HepG2 (cell line): ENCODE measurements at regions not wholly inside any gene's neighbourhood (a gene's known extent, or its start where the extent isn't known, plus 50 kb on each side); places are given as distances from the start of the nearest gene placed in this dataset.
A peak's percentile ranks its signal among the peaks of the same experiment; 100 is the strongest.

Source experiments
- CBFB ChIP-seq: sonication (generic); formaldehyde crosslinking; IDR thresholded peaks from 2 replicates; pipeline ENCODE4 v1.4.0; 2020; ENCODE audit warnings: missing genetic modification reagents
- CC2D1A ChIP-seq: sonication (generic); formaldehyde crosslinking; IDR thresholded peaks from 2 replicates; pipeline ENCODE4 v1.8.1; 2023; ENCODE audit warnings: mild to moderate bottlenecking, missing genetic modification reagents
- CREM ChIP-seq, 2 experiments: sonication (generic) in 1 of 2; formaldehyde crosslinking in 1 of 2; IDR thresholded peaks; 2 replicates each; pipeline versions ENCODE4 v1.4.0 to v1.6.1; 2016 to 2020; ENCODE audit warnings: antibody characterized with exemption in 1 of 2, mild to moderate bottlenecking in 1 of 2, missing genetic modification reagents in 1 of 2
- HDAC2 ChIP-seq: sonication (generic); formaldehyde crosslinking; IDR thresholded peaks from 2 replicates; pipeline ENCODE4 v1.4.0; 2020; ENCODE audit warnings: missing genetic modification reagents
- HOXA7 ChIP-seq: sonication (generic); formaldehyde crosslinking; IDR thresholded peaks from 2 replicates; pipeline ENCODE4 v1.8.1; 2022; ENCODE audit warnings: mild to moderate bottlenecking, missing genetic modification reagents, moderate library complexity
- NONO ChIP-seq, 2 experiments: fragments of 450-650 bp in 1 of 2; sonication (generic) in 1 of 2; formaldehyde crosslinking in 1 of 2; IDR thresholded peaks in 1 of 2; conservative IDR thresholded peaks in 1 of 2; 2 replicates each; pipeline versions ENCODE4 v1.6.1 to v1.8.0; 2017 to 2022; ENCODE audit warnings: mild to moderate bottlenecking in 1 of 2, missing genetic modification reagents in 1 of 2, moderate library complexity in 1 of 2
- PITX1 ChIP-seq: sonication (generic); formaldehyde crosslinking; IDR thresholded peaks from 2 replicates; pipeline ENCODE4 v1.5.1; 2020; ENCODE audit warnings: mild to moderate bottlenecking, missing genetic modification reagents
- PLRG1 ChIP-seq: fragments of 450-650 bp; conservative IDR thresholded peaks from 2 replicates; pipeline ENCODE4 v1.6.1; 2016
- SCMH1 ChIP-seq: sonication (generic); formaldehyde crosslinking; IDR thresholded peaks from 2 replicates; pipeline ENCODE4 v1.9.0; 2021; ENCODE audit warnings: missing genetic modification reagents, mild to moderate bottlenecking, borderline replicate concordance
- TAF15 ChIP-seq: fragments of 200-400 bp; formaldehyde crosslinking; IDR thresholded peaks from one replicate; pipeline ENCODE4 v1.6.1; 2018; ENCODE audit warnings: mild to moderate bottlenecking, low read depth, low read length; ENCODE audit not compliant: poor library complexity, severe bottlenecking
- ZNF274 ChIP-seq: sonication (generic); formaldehyde crosslinking; IDR thresholded peaks from 2 replicates; pipeline ENCODE4 v1.5.1; 2020; ENCODE audit warnings: mild to moderate bottlenecking, missing genetic modification reagents
- ZNF331 ChIP-seq: sonication (generic); formaldehyde crosslinking; IDR thresholded peaks from 2 replicates; pipeline ENCODE4 v1.4.0; 2020; ENCODE audit warnings: missing genetic modification reagents
- ZNF350 ChIP-seq: sonication (generic); formaldehyde crosslinking; IDR thresholded peaks from 2 replicates; pipeline ENCODE4 v1.4.0; 2020; ENCODE audit warnings: mild to moderate bottlenecking, low read depth, missing genetic modification reagents, borderline replicate concordance
- ZNF382 ChIP-seq: sonication (generic); formaldehyde crosslinking; IDR thresholded peaks from 2 replicates; pipeline ENCODE4 v1.5.0; 2020; ENCODE audit warnings: missing genetic modification reagents, mild to moderate bottlenecking, borderline replicate concordance
- ZNF780A ChIP-seq: sonication (generic); formaldehyde crosslinking; IDR thresholded peaks from 2 replicates; pipeline ENCODE4 v1.8.0; 2022; ENCODE audit warnings: mild to moderate bottlenecking, missing genetic modification reagents, moderate library complexity
- TF ChIP-seq, protein P1 (sequence below): sonication (generic); formaldehyde crosslinking; IDR thresholded peaks from 2 replicates; pipeline ENCODE4 v1.4.0; 2020; ENCODE audit warnings: missing genetic modification reagents
- TF ChIP-seq, protein P2 (sequence below): sonication (generic); formaldehyde crosslinking; IDR thresholded peaks from 2 replicates; pipeline ENCODE4 v1.8.0; 2022; ENCODE audit warnings: mild to moderate bottlenecking, missing genetic modification reagents, moderate library complexity
- TF ChIP-seq, protein P3 (sequence below), 2 experiments: sonication (generic) in 1 of 2; formaldehyde crosslinking in 1 of 2; IDR thresholded peaks; 2 replicates each; pipeline versions ENCODE4 v1.4.0 to v1.6.1; 2018 to 2020; ENCODE audit warnings: missing genetic modification reagents in 2 of 2, borderline replicate concordance in 1 of 2, low read depth in 1 of 2, mild to moderate bottlenecking in 1 of 2, missing biosample characterization in 1 of 2
- TF ChIP-seq, protein P4 (sequence below): sonication (generic); formaldehyde crosslinking; IDR thresholded peaks from 2 replicates; pipeline ENCODE4 v1.4.0; 2020; ENCODE audit warnings: low read depth, missing genetic modification reagents
- TF ChIP-seq, protein P5 (sequence below): sonication (generic); formaldehyde crosslinking; IDR thresholded peaks from 2 replicates; pipeline ENCODE4 v1.8.0; 2022; ENCODE audit warnings: low read depth, missing genetic modification reagents

DNA sequence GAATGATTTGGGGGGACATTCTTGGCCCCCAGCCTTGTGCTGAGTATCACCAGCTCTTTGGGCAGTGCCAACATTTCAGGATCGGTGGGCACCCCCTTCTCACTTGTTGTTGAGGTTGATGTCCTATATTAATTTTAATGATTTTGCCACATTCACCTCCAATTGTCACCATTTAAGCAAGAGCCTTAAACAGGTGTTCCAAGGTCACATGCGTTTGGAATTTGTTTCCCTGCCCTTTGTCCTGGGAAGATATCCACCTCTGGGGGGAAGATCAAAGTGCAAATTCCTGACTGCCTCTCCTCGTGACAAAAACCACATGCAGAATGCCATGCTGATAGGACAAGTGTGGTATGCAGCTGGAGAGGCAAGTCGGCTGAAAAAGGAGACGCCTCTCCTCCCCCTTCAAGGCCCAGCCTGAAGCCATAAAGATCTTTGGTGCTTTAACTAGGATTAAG lies 72.5 kb upstream of the ID2 start (continued):
- TF ChIP-seq HDAC2 (peak; percentile 98), ZNF274 (CRISPR knock-in tag) (no peak), CREM (IDR thresholded peaks at IDR 0.05) (peak; percentile 85), CREM (CRISPR knock-in tag; IDR thresholded peaks at IDR 0.05) (no peak), TAF15 (no peak), PITX1 (CRISPR knock-in tag) (peak; percentile 96), PLRG1 (no peak), SCMH1 (CRISPR knock-in tag) (no peak), CBFB (peak; percentile 98), ZNF382 (no peak), NONO (IDR thresholded peaks at IDR 0.05) (no peak), NONO (CRISPR knock-in tag; conservative IDR thresholded peaks at IDR 0.05) (peak; percentile 80; the same call in 1 of the 2 replicates), CC2D1A (CRISPR knock-in tag) (no peak), HOXA7 (CRISPR knock-in tag) (no peak), ZNF780A (no peak), ZNF331 (CRISPR knock-in tag) (peak; percentile 97), ZNF350 (CRISPR knock-in tag) (peak; percentile 70)
- TF ChIP-seq, protein P1, sequence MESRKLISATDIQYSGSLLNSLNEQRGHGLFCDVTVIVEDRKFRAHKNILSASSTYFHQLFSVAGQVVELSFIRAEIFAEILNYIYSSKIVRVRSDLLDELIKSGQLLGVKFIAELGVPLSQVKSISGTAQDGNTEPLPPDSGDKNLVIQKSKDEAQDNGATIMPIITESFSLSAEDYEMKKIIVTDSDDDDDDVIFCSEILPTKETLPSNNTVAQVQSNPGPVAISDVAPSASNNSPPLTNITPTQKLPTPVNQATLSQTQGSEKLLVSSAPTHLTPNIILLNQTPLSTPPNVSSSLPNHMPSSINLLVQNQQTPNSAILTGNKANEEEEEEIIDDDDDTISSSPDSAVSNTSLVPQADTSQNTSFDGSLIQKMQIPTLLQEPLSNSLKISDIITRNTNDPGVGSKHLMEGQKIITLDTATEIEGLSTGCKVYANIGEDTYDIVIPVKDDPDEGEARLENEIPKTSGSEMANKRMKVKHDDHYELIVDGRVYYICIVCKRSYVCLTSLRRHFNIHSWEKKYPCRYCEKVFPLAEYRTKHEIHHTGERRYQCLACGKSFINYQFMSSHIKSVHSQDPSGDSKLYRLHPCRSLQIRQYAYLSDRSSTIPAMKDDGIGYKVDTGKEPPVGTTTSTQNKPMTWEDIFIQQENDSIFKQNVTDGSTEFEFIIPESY (CRISPR knock-in tag): peak; percentile 75; the same call in 1 of the 2 replicates
- TF ChIP-seq, protein P2, sequence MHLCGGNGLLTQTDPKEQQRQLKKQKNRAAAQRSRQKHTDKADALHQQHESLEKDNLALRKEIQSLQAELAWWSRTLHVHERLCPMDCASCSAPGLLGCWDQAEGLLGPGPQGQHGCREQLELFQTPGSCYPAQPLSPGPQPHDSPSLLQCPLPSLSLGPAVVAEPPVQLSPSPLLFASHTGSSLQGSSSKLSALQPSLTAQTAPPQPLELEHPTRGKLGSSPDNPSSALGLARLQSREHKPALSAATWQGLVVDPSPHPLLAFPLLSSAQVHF (CRISPR knock-in tag): no peak
- TF ChIP-seq, protein P3, sequence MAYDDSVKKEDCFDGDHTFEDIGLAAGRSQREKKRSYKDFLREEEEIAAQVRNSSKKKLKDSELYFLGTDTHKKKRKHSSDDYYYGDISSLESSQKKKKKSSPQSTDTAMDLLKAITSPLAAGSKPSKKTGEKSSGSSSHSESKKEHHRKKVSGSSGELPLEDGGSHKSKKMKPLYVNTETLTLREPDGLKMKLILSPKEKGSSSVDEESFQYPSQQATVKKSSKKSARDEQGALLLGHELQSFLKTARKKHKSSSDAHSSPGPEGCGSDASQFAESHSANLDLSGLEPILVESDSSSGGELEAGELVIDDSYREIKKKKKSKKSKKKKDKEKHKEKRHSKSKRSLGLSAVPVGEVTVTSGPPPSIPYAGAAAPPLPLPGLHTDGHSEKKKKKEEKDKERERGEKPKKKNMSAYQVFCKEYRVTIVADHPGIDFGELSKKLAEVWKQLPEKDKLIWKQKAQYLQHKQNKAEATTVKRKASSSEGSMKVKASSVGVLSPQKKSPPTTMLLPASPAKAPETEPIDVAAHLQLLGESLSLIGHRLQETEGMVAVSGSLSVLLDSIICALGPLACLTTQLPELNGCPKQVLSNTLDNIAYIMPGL (CRISPR knock-in tag; IDR thresholded peaks at IDR 0.05; ENCODE audit: borderline replicate concordance in 1 of 2, low read depth in 1 of 2): peak in 1 of 2 experiments; percentile 68; a peak in 1 of 4 replicates
- TF ChIP-seq, protein P4, sequence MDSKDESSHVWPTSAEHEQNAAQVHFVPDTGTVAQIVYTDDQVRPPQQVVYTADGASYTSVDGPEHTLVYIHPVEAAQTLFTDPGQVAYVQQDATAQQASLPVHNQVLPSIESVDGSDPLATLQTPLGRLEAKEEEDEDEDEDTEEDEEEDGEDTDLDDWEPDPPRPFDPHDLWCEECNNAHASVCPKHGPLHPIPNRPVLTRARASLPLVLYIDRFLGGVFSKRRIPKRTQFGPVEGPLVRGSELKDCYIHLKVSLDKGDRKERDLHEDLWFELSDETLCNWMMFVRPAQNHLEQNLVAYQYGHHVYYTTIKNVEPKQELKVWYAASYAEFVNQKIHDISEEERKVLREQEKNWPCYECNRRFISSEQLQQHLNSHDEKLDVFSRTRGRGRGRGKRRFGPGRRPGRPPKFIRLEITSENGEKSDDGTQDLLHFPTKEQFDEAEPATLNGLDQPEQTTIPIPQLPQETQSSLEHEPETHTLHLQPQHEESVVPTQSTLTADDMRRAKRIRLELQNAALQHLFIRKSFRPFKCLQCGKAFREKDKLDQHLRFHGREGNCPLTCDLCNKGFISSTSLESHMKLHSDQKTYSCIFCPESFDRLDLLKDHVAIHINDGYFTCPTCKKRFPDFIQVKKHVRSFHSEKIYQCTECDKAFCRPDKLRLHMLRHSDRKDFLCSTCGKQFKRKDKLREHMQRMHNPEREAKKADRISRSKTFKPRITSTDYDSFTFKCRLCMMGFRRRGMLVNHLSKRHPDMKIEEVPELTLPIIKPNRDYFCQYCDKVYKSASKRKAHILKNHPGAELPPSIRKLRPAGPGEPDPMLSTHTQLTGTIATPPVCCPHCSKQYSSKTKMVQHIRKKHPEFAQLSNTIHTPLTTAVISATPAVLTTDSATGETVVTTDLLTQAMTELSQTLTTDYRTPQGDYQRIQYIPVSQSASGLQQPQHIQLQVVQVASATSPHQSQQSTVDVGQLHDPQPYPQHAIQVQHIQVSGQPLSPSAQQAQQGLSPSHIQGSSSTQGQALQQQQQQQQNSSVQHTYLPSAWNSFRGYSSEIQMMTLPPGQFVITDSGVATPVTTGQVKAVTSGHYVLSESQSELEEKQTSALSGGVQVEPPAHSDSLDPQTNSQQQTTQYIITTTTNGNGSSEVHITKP (CRISPR knock-in tag): no peak
- TF ChIP-seq, protein P5, sequence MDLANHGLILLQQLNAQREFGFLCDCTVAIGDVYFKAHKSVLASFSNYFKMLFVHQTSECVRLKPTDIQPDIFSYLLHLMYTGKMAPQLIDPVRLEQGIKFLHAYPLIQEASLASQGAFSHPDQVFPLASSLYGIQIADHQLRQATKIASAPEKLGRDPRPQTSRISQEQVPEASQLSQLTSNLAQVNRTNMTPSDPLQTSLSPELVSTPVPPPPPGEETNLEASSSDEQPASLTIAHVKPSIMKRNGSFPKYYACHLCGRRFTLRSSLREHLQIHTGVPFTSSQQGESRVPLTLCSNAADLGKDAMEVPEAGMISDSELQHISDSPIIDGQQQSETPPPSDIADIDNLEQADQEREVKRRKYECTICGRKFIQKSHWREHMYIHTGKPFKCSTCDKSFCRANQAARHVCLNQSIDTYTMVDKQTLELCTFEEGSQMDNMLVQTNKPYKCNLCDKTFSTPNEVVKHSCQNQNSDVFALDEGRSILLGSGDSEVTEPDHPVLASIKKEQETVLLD (CRISPR knock-in tag): no peak
